ENCODE measurements at regions not wholly inside any gene's neighbourhood (a gene's known extent, or its start where the extent isn't known, plus 50 kb on each side); places are given as distances from the start of the nearest gene placed in this dataset.

DNA sequence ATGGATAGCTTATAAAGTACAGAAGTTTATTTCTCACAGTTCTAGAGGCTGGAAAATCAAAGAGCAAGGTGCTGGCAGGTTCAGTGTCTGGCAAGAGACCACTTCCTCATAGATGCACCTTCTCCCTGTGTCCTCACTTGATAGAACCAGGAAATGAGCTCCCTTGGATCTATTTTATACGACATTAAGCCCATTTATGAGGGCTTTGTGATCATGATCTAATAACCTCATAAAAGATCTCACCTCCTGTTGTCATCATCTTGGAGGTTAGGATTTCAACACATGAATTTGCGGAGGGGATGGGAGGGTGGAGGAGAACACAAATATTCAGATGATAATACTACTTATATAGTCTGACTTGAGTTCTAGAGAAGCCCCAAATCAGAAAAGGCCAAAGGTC, 222.1 kb upstream of the SNX7 start:
- H3K4me2 ChIP-seq = no peak overlapping the region
- H3K9ac ChIP-seq = no peak overlapping the region
- H2AFZ ChIP-seq (ENCODE audit: low read depth) = no peak overlapping the region
- H3K79me2 ChIP-seq (ENCODE audit: insufficient read depth, low read depth) = no peaks in the 10 kb centered on the region
- no peak overlapping the region for H3K27ac ChIP-seq
- no peaks in the 10 kb centered on the region for H4K20me1 ChIP-seq (ENCODE audit: insufficient read depth)
- H3K4me3 ChIP-seq (IDR thresholded peaks at IDR 0.05; ENCODE audit: insufficient read depth, low read depth, low read length) = no peak overlapping the region
- no peaks in the 10 kb centered on the region for H3K4me1 ChIP-seq (ENCODE audit: low read depth, poor library complexity, severe bottlenecking)
- H3K36me3 ChIP-seq (ENCODE audit: insufficient read depth) = no peaks in the 10 kb centered on the region
- no peak for TF ChIP-seq CTCF (conservative IDR thresholded peaks at IDR 0.05; ENCODE audit: low read depth, low read length)
- H3K27me3 ChIP-seq (ENCODE audit: insufficient read depth, low read depth) = no peaks in the 10 kb centered on the region

- no peaks in the 10 kb centered on the region for H4K20me1 ChIP-seq (ENCODE audit: insufficient read depth)
- no peaks in the 10 kb centered on the region for H3K36me3 ChIP-seq (ENCODE audit: insufficient read depth)
- no peak for TF ChIP-seq CTCF (conservative IDR thresholded peaks at IDR 0.05; ENCODE audit: low read depth, low read length)
- no peak overlapping the region for H3K4me2 ChIP-seq
- no peak overlapping the region for H3K9ac ChIP-seq
- no peak overlapping the region for H3K27ac ChIP-seq
- no peaks in the 10 kb centered on the region for H3K79me2 ChIP-seq (ENCODE audit: insufficient read depth, low read depth)
- H3K27me3 ChIP-seq (ENCODE audit: insufficient read depth, low read depth) = no peaks in the 10 kb centered on the region
- H2AFZ ChIP-seq (ENCODE audit: low read depth) = no peak overlapping the region
- no peak overlapping the region for H3K4me3 ChIP-seq (IDR thresholded peaks at IDR 0.05; ENCODE audit: insufficient read depth, low read depth, low read length)
- no peaks in the 10 kb centered on the region for H3K4me1 ChIP-seq (ENCODE audit: low read depth, poor library complexity, severe bottlenecking)
Observed at GRCh38 chr1:98437540-98437939, 224.0 kb upstream of the SNX7 start.

DNA sequence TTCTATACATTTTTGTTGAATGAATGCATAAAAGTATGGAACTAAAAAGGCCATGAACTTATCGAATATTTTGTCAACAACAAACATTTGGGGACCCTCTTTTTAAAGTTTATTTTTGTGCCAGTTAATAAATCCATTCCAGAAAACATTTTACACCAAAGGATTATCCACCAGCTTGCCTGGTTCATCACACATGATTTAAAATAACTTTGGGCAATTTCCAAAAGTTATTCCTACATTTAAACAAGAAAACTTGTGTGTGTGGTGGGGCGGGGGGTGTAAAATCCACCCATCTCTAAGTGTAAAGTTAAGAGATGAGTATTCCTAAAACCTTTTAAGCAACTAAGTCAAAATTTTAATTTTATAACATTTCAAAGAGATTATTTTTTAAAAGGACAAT, 224.5 kb upstream of the SNX7 start:
- H3K79me2 ChIP-seq (ENCODE audit: insufficient read depth, low read depth) = no peaks in the 10 kb centered on the region
- no peak overlapping the region for H3K4me3 ChIP-seq (IDR thresholded peaks at IDR 0.05; ENCODE audit: insufficient read depth, low read depth, low read length)
- TF ChIP-seq CTCF (conservative IDR thresholded peaks at IDR 0.05; ENCODE audit: low read depth, low read length) = no peak
- no peak overlapping the region for H3K4me2 ChIP-seq
- no peaks in the 10 kb centered on the region for H3K36me3 ChIP-seq (ENCODE audit: insufficient read depth)
- no peak overlapping the region for H3K27ac ChIP-seq
- no peak overlapping the region for H3K9ac ChIP-seq
- H3K4me1 ChIP-seq (ENCODE audit: low read depth, poor library complexity, severe bottlenecking) = no peaks in the 10 kb centered on the region
- H3K27me3 ChIP-seq (ENCODE audit: insufficient read depth, low read depth) = no peaks in the 10 kb centered on the region
- H2AFZ ChIP-seq (ENCODE audit: low read depth) = no peak overlapping the region
- no peaks in the 10 kb centered on the region for H4K20me1 ChIP-seq (ENCODE audit: insufficient read depth)

DNA sequence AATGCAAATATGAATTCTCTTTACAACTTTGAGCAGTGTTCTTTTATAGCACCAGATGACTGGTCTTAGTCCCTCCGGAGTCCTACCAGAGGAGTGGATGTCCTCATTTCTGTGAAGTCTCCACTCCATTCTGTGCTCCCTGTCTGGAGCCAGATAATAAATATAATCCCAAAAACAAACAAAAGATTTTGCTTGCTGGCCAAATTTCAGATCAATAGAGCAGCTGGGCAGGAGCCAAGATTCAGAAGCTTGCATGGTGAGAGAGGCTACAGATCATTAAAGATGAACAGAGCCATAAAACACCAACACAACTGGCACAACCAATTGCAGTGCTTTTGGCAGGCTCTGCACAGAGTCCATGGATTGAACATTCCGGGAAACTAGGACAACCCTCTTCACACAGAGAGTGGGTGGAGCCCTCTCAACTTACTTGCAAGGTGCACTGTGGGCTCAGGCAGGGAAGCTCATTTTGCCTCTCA, 231.5 kb upstream of the SNX7 start:
- H3K4me1 ChIP-seq (ENCODE audit: low read depth, poor library complexity, severe bottlenecking) = no peaks in the 10 kb centered on the region
- no peaks in the 10 kb centered on the region for H3K36me3 ChIP-seq (ENCODE audit: insufficient read depth)
- no peak overlapping the region for H3K4me3 ChIP-seq (IDR thresholded peaks at IDR 0.05; ENCODE audit: insufficient read depth, low read depth, low read length)
- H4K20me1 ChIP-seq (ENCODE audit: insufficient read depth) = no peaks in the 10 kb centered on the region
- H3K79me2 ChIP-seq (ENCODE audit: insufficient read depth, low read depth) = no peaks in the 10 kb centered on the region
- H3K9ac ChIP-seq = no peak overlapping the region
- TF ChIP-seq CTCF (conservative IDR thresholded peaks at IDR 0.05; ENCODE audit: low read depth, low read length) = no peak
- no peaks in the 10 kb centered on the region for H3K27me3 ChIP-seq (ENCODE audit: insufficient read depth, low read depth)
- no peak overlapping the region for H3K4me2 ChIP-seq
- no peak overlapping the region for H3K27ac ChIP-seq
- no peak overlapping the region for H2AFZ ChIP-seq (ENCODE audit: low read depth)

All from KMS-11 (cell line).